ENCODE measurements at regions not wholly inside any gene's neighbourhood (a gene's known extent, or its start where the extent isn't known, plus 50 kb on each side); places are given as distances from the start of the nearest gene placed in this dataset.

GRCh38 chr5:174275959-174276358 is 230.5 kb downstream of the NSG2 start:
- no peak for TF ChIP-seq CTCF (conservative IDR thresholded peaks at IDR 0.05; ENCODE audit: control insufficient read depth, insufficient read depth, low read depth, low read length)
- no peak overlapping the region for H3K4me3 ChIP-seq (ENCODE audit: control insufficient read depth, low read depth, low read length)
- no peak for DNase-seq (ENCODE audit: low read depth)

- no peak overlapping the region for H3K4me3 ChIP-seq (ENCODE audit: control insufficient read depth, low read depth, low read length)
- DNase-seq (ENCODE audit: low read depth): no peak
- no peak for TF ChIP-seq CTCF (conservative IDR thresholded peaks at IDR 0.05; ENCODE audit: control insufficient read depth, insufficient read depth, low read depth, low read length)
Observed at GRCh38 chr5:174281089-174281760, 235.7 kb downstream of the NSG2 start.

GRCh38 chr5:174281855-174282254 is 236.3 kb downstream of the NSG2 start:
- TF ChIP-seq CTCF (conservative IDR thresholded peaks at IDR 0.05; ENCODE audit: control insufficient read depth, insufficient read depth, low read depth, low read length): no peak
- H3K4me3 ChIP-seq (ENCODE audit: control insufficient read depth, low read depth, low read length): no peak overlapping the region
- no peak for DNase-seq (ENCODE audit: low read depth)

GRCh38 chr5:174282391-174282790 is 236.9 kb downstream of the NSG2 start:
- H3K4me3 ChIP-seq (ENCODE audit: control insufficient read depth, low read depth, low read length): no peak overlapping the region
- DNase-seq (ENCODE audit: low read depth): no peak
- TF ChIP-seq CTCF (conservative IDR thresholded peaks at IDR 0.05; ENCODE audit: control insufficient read depth, insufficient read depth, low read depth, low read length): no peak

GRCh38 chr5:174283211-174284005 is 237.9 kb downstream of the NSG2 start:
- DNase-seq (ENCODE audit: low read depth): no peak
- TF ChIP-seq CTCF (conservative IDR thresholded peaks at IDR 0.05; ENCODE audit: control insufficient read depth, insufficient read depth, low read depth, low read length): no peak
- no peak overlapping the region for H3K4me3 ChIP-seq (ENCODE audit: control insufficient read depth, low read depth, low read length)

- H3K4me3 ChIP-seq (ENCODE audit: control insufficient read depth, low read depth, low read length): no peak overlapping the region
- DNase-seq (ENCODE audit: low read depth): no peak
- TF ChIP-seq CTCF (conservative IDR thresholded peaks at IDR 0.05; ENCODE audit: control insufficient read depth, insufficient read depth, low read depth, low read length): no peak
Observed at GRCh38 chr5:174284873-174285272, 239.4 kb downstream of the NSG2 start.

Data from fibroblast of mammary gland (primary cell).